ENCODE measurements at regions not wholly inside any gene's neighbourhood (a gene's known extent, or its start where the extent isn't known, plus 50 kb on each side); places are given as distances from the start of the nearest gene placed in this dataset.

DNA sequence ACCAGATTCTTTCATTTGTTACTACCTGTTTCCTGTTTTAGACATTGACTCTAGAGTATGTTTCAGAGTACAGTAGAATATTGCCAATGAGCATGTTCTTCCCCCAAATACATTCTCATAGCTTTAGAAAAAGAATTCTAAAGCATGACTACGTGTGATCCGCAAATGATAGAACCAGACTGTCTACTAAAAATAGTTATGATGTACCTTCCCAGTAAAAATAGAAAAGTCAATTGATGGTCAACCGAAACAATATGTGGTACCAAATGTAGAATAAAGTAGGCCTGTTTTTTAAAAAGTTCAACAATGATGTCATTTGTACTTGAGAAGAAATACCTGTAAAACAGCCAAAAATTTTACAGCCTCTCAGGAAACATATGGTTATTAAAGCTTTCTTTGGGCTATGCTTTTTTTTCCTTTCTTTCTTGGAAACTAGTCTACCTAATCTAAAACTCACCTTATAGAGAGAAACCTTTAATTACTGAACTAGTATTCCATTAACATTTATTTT lies 130.1 kb upstream of the MTHFD1L start:
- TF ChIP-seq POLR2A (IDR thresholded peaks at IDR 0.05): no peak
- TF ChIP-seq, protein P1, sequence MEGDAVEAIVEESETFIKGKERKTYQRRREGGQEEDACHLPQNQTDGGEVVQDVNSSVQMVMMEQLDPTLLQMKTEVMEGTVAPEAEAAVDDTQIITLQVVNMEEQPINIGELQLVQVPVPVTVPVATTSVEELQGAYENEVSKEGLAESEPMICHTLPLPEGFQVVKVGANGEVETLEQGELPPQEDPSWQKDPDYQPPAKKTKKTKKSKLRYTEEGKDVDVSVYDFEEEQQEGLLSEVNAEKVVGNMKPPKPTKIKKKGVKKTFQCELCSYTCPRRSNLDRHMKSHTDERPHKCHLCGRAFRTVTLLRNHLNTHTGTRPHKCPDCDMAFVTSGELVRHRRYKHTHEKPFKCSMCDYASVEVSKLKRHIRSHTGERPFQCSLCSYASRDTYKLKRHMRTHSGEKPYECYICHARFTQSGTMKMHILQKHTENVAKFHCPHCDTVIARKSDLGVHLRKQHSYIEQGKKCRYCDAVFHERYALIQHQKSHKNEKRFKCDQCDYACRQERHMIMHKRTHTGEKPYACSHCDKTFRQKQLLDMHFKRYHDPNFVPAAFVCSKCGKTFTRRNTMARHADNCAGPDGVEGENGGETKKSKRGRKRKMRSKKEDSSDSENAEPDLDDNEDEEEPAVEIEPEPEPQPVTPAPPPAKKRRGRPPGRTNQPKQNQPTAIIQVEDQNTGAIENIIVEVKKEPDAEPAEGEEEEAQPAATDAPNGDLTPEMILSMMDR (IDR thresholded peaks at IDR 0.05): no peak

All from testis (tissue), 2 donors.